Pancreas (tissue), 10 donors: ENCODE measurements at regions not wholly inside any gene's neighbourhood (a gene's known extent, or its start where the extent isn't known, plus 50 kb on each side); places are given as distances from the start of the nearest gene placed in this dataset.

ENCODE experiments used
- ATAC-seq, 4 donors: fragments of 200-7000 bp; cut with Tn5 transposase; one replicate each; pipeline versions ENCODE4 v1.8.0 to v1.9.1; 2020; ENCODE audit warnings: mild to moderate bottlenecking in 4 of 4, moderate library complexity in 4 of 4
- DNase-seq, 6 donors: peaks; one replicate each; pipeline ENCODE4 v3.0.0-alpha.2; 2020
- FAIRE-seq: peaks from 2 replicates; lab custom pipeline; 2012; peaks lifted over from hg19 to GRCh38; lab: Jason Lieb, UNC
- H3K27ac ChIP-seq, 4 donors: fragments of 200-600 bp; sonication (generic); 1 replicate in 3 of 4; 2 replicates in 1 of 4; pipeline versions ENCODE4 v1.5.0 to v1.8.0; 2020
- H3K27me3 ChIP-seq, 4 donors: fragments of 200-600 bp; one replicate each; pipeline ENCODE4 v1.8.0; 2021
- H3K36me3 ChIP-seq, 3 donors: fragments of 200-600 bp; sonication (generic) in 1 of 3; one replicate each; pipeline versions ENCODE4 v1.5.0 to v1.8.0; 2020 to 2021
- H3K4me1 ChIP-seq, 3 donors: fragments of 200-600 bp; one replicate each; pipeline ENCODE4 v1.8.0; 2021
- H3K4me3 ChIP-seq, 4 donors: fragments of 200-600 bp; sonication (generic) in 2 of 4; one replicate each; pipeline versions ENCODE4 v1.5.0 to v1.8.0; 2020 to 2021
- H3K9me3 ChIP-seq, 4 donors: fragments of 200-600 bp; one replicate each; pipeline ENCODE4 v1.8.0; 2021
- WGBS, 2 donors: extraction: QIAGEN DNeasy Blood & Tissue Kit; methylation state at CpG; one replicate each; pipeline ENCODE4 v1.1.7; 2013; 5-methylcytosine and 5-hydroxymethylcytosine counted together
- intact Hi-C, 3 donors: fragments of 100-400 bp; cut with DNase I; formaldehyde crosslinking; loops; one replicate each; pipeline versions ENCODE4 v1.11.1 to v1.14.2; 2022
- TF ChIP-seq, protein P1 (sequence below), 4 donors: fragments of 200-600 bp; sonication (generic) in 3 of 4; IDR thresholded peaks; one replicate each; pipeline versions ENCODE4 v1.5.0 to v1.8.0; 2021; ENCODE audit warnings: antibody characterized with exemption in 4 of 4
- donor health status: healthy with polysubstance abuse.
- donor health status: DM: no; HTN: no; CAD: no; lungs with moderate emphysema.
- donor health status: DM: no; HTN: no; CAD: no.
- donor health status: control.
- donor health status: control.
- donor health status: Bipolar disorder and iron deficiency.
- donor health status: DM: yes; HTN: yes; CAD: no.
- donor health status: DM: no; HTN: no; CAD: no.
- donor health status: DM: no; HTN: no; CAD: no.
- donor health status: DM: yes; HTN: yes; CAD: no.

DNA sequence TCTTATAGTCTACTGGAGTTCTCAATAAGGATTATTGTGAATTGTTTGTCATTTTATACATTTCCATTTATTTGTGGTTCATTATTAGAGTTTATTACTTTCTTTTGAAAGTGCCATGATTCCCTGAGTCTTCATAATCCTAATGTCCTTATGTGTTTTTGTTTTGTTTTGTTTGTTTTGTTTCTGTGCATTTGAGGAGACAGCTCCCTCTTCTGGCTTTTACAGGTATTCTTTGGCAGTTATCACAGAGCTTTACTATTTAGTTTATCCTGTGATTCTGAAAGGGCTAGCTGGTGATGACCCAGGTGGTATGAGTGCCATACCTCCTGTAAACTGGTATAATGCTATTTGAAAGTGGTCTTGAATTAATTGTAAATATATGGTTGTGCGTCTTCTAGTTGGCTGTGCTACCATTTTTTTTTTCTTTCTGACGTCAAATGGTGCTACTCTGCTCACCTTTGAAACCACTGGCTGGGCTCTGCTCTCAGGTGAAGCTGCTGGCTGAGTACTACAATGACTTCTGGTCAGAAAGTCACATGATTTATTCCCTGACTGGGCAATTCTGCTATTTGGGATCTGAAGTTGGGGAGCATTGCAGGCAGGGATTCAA is 751.2 kb downstream of the JRKL start:
- H3K4me3 ChIP-seq, result no peak overlapping the region
- DNase-seq, result no peak

DNA sequence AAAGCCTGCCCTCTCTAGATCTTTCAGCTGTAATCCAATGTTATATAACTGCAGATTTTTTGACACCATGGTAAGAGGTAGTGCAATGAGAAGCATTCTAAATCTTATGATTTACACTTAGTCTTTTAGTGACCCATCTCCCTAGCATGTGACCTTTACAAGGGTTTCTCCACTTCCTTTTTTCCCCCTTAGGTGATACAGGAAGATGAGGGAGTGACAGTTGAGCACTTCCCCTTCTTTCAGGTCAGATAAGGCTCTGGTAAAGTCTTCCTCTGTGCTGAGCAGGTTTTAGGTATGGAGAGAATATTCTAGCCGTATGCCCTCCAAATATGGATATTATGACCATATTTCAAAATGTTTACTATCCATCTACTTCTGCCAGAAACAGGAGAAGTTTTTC is 753.6 kb downstream of the JRKL start:
- Histone ChIP-seq H3K4me3 (no peak overlapping the region), H3K4me1 (no peaks in the 10 kb centered on the region), H3K27ac (no peak overlapping the region), H3K9me3 (no peaks in the 10 kb centered on the region), H3K27me3 (no peaks in the 10 kb centered on the region), H3K36me3 (no peaks in the 10 kb centered on the region)
- WGBS, 2 donors, result 29 to 55% methylated on average over 1 of the region's 1 CpG
- ATAC-seq (no peak), FAIRE-seq (no peak), DNase-seq (no peak)
- intact Hi-C loops, result no loop called here
- TF ChIP-seq, protein P1, sequence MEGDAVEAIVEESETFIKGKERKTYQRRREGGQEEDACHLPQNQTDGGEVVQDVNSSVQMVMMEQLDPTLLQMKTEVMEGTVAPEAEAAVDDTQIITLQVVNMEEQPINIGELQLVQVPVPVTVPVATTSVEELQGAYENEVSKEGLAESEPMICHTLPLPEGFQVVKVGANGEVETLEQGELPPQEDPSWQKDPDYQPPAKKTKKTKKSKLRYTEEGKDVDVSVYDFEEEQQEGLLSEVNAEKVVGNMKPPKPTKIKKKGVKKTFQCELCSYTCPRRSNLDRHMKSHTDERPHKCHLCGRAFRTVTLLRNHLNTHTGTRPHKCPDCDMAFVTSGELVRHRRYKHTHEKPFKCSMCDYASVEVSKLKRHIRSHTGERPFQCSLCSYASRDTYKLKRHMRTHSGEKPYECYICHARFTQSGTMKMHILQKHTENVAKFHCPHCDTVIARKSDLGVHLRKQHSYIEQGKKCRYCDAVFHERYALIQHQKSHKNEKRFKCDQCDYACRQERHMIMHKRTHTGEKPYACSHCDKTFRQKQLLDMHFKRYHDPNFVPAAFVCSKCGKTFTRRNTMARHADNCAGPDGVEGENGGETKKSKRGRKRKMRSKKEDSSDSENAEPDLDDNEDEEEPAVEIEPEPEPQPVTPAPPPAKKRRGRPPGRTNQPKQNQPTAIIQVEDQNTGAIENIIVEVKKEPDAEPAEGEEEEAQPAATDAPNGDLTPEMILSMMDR (IDR thresholded peaks at IDR 0.05), result no peak

More for the DNA sequence above, 751.2 kb downstream of the JRKL start:
- no peaks in the 10 kb centered on the region for H3K27me3 ChIP-seq
- intact Hi-C loops, result no loop called here
- no peaks in the 10 kb centered on the region for H3K9me3 ChIP-seq
- TF ChIP-seq, protein P1 (IDR thresholded peaks at IDR 0.05), result peak in 2 of 4 donors; percentile 5 to 10
- H3K36me3 ChIP-seq, result no peaks in the 10 kb centered on the region
- H3K4me1 ChIP-seq, result no peaks in the 10 kb centered on the region
- 35% methylated on average over 2 of the region's 2 CpGs for WGBS, 2 donors
- ATAC-seq (peak in 1 of 4 donors; percentile 36), FAIRE-seq (no peak)
- no peak overlapping the region for H3K27ac ChIP-seq

GRCh38 chr11:97149741-97150140 is 759.9 kb downstream of the JRKL start:
- TF ChIP-seq, protein P1 (IDR thresholded peaks at IDR 0.05), result no peak
- Histone ChIP-seq H3K9me3 (no peaks in the 10 kb centered on the region), H3K4me3 (no peak overlapping the region), H3K27ac (no peak overlapping the region), H3K27me3 (no peaks in the 10 kb centered on the region), H3K4me1 (no peaks in the 10 kb centered on the region), H3K36me3 (no peaks in the 10 kb centered on the region)
- WGBS, 2 donors, result 66 to 74% methylated on average over 2 of the region's 2 CpGs
- DNase-seq (no peak), FAIRE-seq (no peak), ATAC-seq (no peak)
- intact Hi-C loops, result no loop called here

DNA sequence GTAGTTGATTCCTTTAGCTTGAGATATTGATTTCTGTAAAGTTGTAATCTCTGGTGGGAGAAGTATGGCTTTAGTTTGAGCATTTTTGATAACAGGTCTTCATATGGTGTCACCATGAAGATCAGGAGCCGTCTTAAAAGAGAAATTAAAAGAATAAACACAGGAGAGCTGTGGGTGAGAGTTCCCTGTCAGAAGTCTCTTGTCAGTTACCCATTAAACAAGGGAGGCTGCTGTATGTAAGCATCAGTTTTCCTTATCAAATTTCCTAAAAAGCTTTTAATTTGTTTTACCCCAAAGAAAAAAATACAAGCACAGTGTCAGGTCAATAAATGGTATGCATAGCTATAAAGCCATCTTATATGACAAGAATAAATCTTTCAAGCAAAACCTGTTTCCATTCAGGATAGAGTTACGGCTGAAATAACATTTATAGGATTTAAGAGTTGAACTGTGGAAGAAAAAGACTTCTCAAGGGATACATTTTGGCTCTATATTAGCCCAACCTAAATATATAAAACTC is 767.5 kb downstream of the JRKL start:
- intact Hi-C loops, result no loop called here
- H3K4me1 ChIP-seq, result no peaks in the 10 kb centered on the region
- no peaks in the 10 kb centered on the region for H3K36me3 ChIP-seq
- no peaks in the 10 kb centered on the region for H3K27me3 ChIP-seq
- ATAC-seq, result no peak
- H3K4me3 ChIP-seq, result no peak overlapping the region
- FAIRE-seq, result no peak
- TF ChIP-seq, protein P1 (IDR thresholded peaks at IDR 0.05), result no peak
- H3K27ac ChIP-seq, result no peak overlapping the region
- H3K9me3 ChIP-seq, result no peaks in the 10 kb centered on the region
- WGBS, 2 donors, result 43 to 46% methylated on average over 2 of the region's 2 CpGs
- DNase-seq, result no peak

GRCh38 chr11:97158243-97158642 is 768.4 kb downstream of the JRKL start:
- 60 to 67% methylated on average over 5 of the region's 5 CpGs for WGBS, 2 donors
- no peak for FAIRE-seq

More at GRCh38 chr11:97158243-97158642, 768.4 kb downstream of the JRKL start:
- intact Hi-C loops, result no loop called here
- H3K27me3 ChIP-seq, result no peaks in the 10 kb centered on the region
- ATAC-seq (no peak), DNase-seq (no peak)
- H3K27ac ChIP-seq, result no peak overlapping the region
- H3K4me3 ChIP-seq, result no peak overlapping the region
- H3K9me3 ChIP-seq, result no peaks in the 10 kb centered on the region
- no peaks in the 10 kb centered on the region for H3K4me1 ChIP-seq
- H3K36me3 ChIP-seq, result no peaks in the 10 kb centered on the region
- TF ChIP-seq, protein P1 (IDR thresholded peaks at IDR 0.05), result no peak
